H1 (cell line): ENCODE measurements at regions not wholly inside any gene's neighbourhood (a gene's known extent, or its start where the extent isn't known, plus 50 kb on each side); places are given as distances from the start of the nearest gene placed in this dataset.

Experiments
- JUN ChIP-seq: IDR thresholded peaks from 2 replicates; pipeline ENCODE4 v1.6.1; 2011; ENCODE audit warnings: low read depth, mild to moderate bottlenecking, improper control_type of control experiment, low read length
- TBP ChIP-seq: IDR thresholded peaks from 2 replicates; pipeline ENCODE4 v1.6.1; 2011; ENCODE audit warnings: low read depth, low read length, improper control_type of control experiment
- TF ChIP-seq, protein P1 (sequence below): fragments of 300-600 bp; sonication (generic); IDR thresholded peaks from 2 replicates; pipeline ENCODE4 v1.7.1; 2012; ENCODE audit warnings: low read length, moderate library complexity, mild to moderate bottlenecking, inconsistent platforms; ENCODE audit not compliant: insufficient replicate concordance

- TF ChIP-seq, protein P1, sequence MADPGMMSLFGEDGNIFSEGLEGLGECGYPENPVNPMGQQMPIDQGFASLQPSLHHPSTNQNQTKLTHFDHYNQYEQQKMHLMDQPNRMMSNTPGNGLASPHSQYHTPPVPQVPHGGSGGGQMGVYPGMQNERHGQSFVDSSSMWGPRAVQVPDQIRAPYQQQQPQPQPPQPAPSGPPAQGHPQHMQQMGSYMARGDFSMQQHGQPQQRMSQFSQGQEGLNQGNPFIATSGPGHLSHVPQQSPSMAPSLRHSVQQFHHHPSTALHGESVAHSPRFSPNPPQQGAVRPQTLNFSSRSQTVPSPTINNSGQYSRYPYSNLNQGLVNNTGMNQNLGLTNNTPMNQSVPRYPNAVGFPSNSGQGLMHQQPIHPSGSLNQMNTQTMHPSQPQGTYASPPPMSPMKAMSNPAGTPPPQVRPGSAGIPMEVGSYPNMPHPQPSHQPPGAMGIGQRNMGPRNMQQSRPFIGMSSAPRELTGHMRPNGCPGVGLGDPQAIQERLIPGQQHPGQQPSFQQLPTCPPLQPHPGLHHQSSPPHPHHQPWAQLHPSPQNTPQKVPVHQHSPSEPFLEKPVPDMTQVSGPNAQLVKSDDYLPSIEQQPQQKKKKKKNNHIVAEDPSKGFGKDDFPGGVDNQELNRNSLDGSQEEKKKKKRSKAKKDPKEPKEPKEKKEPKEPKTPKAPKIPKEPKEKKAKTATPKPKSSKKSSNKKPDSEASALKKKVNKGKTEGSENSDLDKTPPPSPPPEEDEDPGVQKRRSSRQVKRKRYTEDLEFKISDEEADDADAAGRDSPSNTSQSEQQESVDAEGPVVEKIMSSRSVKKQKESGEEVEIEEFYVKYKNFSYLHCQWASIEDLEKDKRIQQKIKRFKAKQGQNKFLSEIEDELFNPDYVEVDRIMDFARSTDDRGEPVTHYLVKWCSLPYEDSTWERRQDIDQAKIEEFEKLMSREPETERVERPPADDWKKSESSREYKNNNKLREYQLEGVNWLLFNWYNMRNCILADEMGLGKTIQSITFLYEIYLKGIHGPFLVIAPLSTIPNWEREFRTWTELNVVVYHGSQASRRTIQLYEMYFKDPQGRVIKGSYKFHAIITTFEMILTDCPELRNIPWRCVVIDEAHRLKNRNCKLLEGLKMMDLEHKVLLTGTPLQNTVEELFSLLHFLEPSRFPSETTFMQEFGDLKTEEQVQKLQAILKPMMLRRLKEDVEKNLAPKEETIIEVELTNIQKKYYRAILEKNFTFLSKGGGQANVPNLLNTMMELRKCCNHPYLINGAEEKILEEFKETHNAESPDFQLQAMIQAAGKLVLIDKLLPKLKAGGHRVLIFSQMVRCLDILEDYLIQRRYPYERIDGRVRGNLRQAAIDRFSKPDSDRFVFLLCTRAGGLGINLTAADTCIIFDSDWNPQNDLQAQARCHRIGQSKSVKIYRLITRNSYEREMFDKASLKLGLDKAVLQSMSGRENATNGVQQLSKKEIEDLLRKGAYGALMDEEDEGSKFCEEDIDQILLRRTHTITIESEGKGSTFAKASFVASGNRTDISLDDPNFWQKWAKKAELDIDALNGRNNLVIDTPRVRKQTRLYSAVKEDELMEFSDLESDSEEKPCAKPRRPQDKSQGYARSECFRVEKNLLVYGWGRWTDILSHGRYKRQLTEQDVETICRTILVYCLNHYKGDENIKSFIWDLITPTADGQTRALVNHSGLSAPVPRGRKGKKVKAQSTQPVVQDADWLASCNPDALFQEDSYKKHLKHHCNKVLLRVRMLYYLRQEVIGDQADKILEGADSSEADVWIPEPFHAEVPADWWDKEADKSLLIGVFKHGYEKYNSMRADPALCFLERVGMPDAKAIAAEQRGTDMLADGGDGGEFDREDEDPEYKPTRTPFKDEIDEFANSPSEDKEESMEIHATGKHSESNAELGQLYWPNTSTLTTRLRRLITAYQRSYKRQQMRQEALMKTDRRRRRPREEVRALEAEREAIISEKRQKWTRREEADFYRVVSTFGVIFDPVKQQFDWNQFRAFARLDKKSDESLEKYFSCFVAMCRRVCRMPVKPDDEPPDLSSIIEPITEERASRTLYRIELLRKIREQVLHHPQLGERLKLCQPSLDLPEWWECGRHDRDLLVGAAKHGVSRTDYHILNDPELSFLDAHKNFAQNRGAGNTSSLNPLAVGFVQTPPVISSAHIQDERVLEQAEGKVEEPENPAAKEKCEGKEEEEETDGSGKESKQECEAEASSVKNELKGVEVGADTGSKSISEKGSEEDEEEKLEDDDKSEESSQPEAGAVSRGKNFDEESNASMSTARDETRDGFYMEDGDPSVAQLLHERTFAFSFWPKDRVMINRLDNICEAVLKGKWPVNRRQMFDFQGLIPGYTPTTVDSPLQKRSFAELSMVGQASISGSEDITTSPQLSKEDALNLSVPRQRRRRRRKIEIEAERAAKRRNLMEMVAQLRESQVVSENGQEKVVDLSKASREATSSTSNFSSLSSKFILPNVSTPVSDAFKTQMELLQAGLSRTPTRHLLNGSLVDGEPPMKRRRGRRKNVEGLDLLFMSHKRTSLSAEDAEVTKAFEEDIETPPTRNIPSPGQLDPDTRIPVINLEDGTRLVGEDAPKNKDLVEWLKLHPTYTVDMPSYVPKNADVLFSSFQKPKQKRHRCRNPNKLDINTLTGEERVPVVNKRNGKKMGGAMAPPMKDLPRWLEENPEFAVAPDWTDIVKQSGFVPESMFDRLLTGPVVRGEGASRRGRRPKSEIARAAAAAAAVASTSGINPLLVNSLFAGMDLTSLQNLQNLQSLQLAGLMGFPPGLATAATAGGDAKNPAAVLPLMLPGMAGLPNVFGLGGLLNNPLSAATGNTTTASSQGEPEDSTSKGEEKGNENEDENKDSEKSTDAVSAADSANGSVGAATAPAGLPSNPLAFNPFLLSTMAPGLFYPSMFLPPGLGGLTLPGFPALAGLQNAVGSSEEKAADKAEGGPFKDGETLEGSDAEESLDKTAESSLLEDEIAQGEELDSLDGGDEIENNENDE: no peak
- no peak for TF ChIP-seq TBP
- no peak for TF ChIP-seq JUN
- TF ChIP-seq, all 59 proteins: peak for 0
Measured at GRCh38 chr21:17128132-17128531, 384.7 kb upstream of the CXADR start (continued).
